NCI-H1694 treated with DMSO at 0.1 percent for 48 hours (cell line): ENCODE measurements at regions not wholly inside any gene's neighbourhood (a gene's known extent, or its start where the extent isn't known, plus 50 kb on each side); places are given as distances from the start of the nearest gene placed in this dataset.

Source experiments
- DNase-seq: peaks from one replicate; lab custom pipeline; 2025; lab: John Stamatoyannopoulos, UW

GRCh38 chr4:163764569-163764968 is 270.1 kb downstream of the TMA16 start:
- DNase-seq = no peak

- DNase-seq = no peak
Observed at GRCh38 chr4:163768014-163768413, 273.5 kb downstream of the TMA16 start.

- no peak for DNase-seq
Observed at GRCh38 chr4:163772238-163772637, 277.7 kb downstream of the TMA16 start.

- DNase-seq = no peak
Observed at GRCh38 chr4:163773940-163774339, 279.4 kb downstream of the TMA16 start.

GRCh38 chr4:163776957-163777356 is 282.5 kb downstream of the TMA16 start:
- DNase-seq = no peak

- DNase-seq = no peak
Observed at GRCh38 chr4:163781726-163782125, 287.2 kb downstream of the TMA16 start.

GRCh38 chr4:163790231-163790630 is 295.7 kb downstream of the TMA16 start:
- DNase-seq = no peak

- no peak for DNase-seq
Observed at GRCh38 chr4:163795885-163796284, 301.4 kb downstream of the TMA16 start.

- no peak for DNase-seq
Observed at GRCh38 chr4:163804001-163804400, 309.5 kb downstream of the TMA16 start.

- no peak for DNase-seq
Observed at GRCh38 chr4:163806653-163807052, 312.2 kb downstream of the TMA16 start.

- DNase-seq = no peak
Observed at GRCh38 chr4:163808011-163808410, 313.5 kb downstream of the TMA16 start.

GRCh38 chr4:163810755-163811154 is 316.3 kb downstream of the TMA16 start:
- no peak for DNase-seq

- DNase-seq = no peak
Observed at GRCh38 chr4:163815776-163816175, 321.3 kb downstream of the TMA16 start.

GRCh38 chr4:163816494-163816893 is 322.0 kb downstream of the TMA16 start:
- DNase-seq = no peak

- DNase-seq = no peak
Observed at GRCh38 chr4:163818673-163819072, 324.2 kb downstream of the TMA16 start.

- no peak for DNase-seq
Observed at GRCh38 chr4:163833669-163834068, 339.2 kb downstream of the TMA16 start.

- DNase-seq = no peak
Observed at GRCh38 chr4:163846008-163846407, 351.5 kb downstream of the TMA16 start.

GRCh38 chr4:163852246-163852645 is 357.8 kb downstream of the TMA16 start:
- no peak for DNase-seq

GRCh38 chr4:163857903-163858302 is 363.4 kb downstream of the TMA16 start:
- no peak for DNase-seq

- DNase-seq = no peak
Observed at GRCh38 chr4:163858515-163858914, 364.0 kb downstream of the TMA16 start.

GRCh38 chr4:163863082-163863481 is 368.6 kb downstream of the TMA16 start:
- DNase-seq = no peak

GRCh38 chr4:163865010-163865409 is 370.5 kb downstream of the TMA16 start:
- no peak for DNase-seq

- DNase-seq = no peak
Observed at GRCh38 chr4:163866728-163867315, 372.3 kb downstream of the TMA16 start.

GRCh38 chr4:163868445-163868844 is 374.0 kb downstream of the TMA16 start:
- no peak for DNase-seq

GRCh38 chr4:163871078-163871477 is 376.6 kb downstream of the TMA16 start:
- no peak for DNase-seq
